Kidney (tissue), 13 donors: ENCODE measurements at regions not wholly inside any gene's neighbourhood (a gene's known extent, or its start where the extent isn't known, plus 50 kb on each side); places are given as distances from the start of the nearest gene placed in this dataset.

Source experiments
- DNase-seq, 5 donors: peaks; one replicate each; pipeline ENCODE4 v3.0.0-alpha.2; 2013 to 2020
- FAIRE-seq: peaks from 2 replicates; lab custom pipeline; 2012; peaks lifted over from hg19 to GRCh38; lab: Jason Lieb, UNC
- H3K27ac ChIP-seq, 2 donors: one replicate each; pipeline ENCODE4 v1.7.0; 2013; ENCODE audit warnings: low read depth in 2 of 2, low read length in 2 of 2, inconsistent platforms in 1 of 2
- H3K27me3 ChIP-seq: one replicate; pipeline ENCODE4 v1.7.1; 2013; ENCODE audit warnings: low read length, inconsistent platforms; ENCODE audit not compliant: control insufficient read depth, insufficient read depth
- H3K36me3 ChIP-seq, 3 donors: one replicate each; pipeline versions ENCODE4 v1.7.0 to v1.7.1; 2013; ENCODE audit warnings: low read length in 3 of 3, control low read depth in 1 of 3, inconsistent platforms in 1 of 3; ENCODE audit not compliant: insufficient read depth in 3 of 3, control insufficient read depth in 2 of 3
- H3K4me1 ChIP-seq, 3 donors: one replicate each; pipeline versions ENCODE4 v1.7.0 to v1.7.1; 2013; ENCODE audit warnings: low read length in 3 of 3, inconsistent platforms in 1 of 3, low read depth in 1 of 3; ENCODE audit not compliant: control insufficient read depth in 2 of 3, insufficient read depth in 2 of 3
- H3K4me3 ChIP-seq, 3 donors: one replicate each; pipeline versions ENCODE4 v1.7.0 to v1.8.1; 2013; ENCODE audit warnings: low read length in 3 of 3, control low read depth in 1 of 3, inconsistent platforms in 1 of 3
- H3K9ac ChIP-seq, 3 donors: one replicate each; pipeline versions ENCODE4 v1.7.0 to v1.7.1; 2013; ENCODE audit warnings: low read length in 3 of 3, control low read depth in 1 of 3, inconsistent platforms in 1 of 3
- H3K9me3 ChIP-seq, 3 donors: one replicate each; pipeline versions ENCODE4 v1.7.0 to v1.7.1; 2013; ENCODE audit warnings: low read length in 3 of 3, control low read depth in 1 of 3, inconsistent platforms in 1 of 3; ENCODE audit not compliant: control insufficient read depth in 2 of 3, insufficient read depth in 1 of 3
- CTCF ChIP-seq: IDR thresholded peaks from 3 replicates; pipeline ENCODE4 v1.5.1; 2012; ENCODE audit warnings: mild to moderate bottlenecking, moderate library complexity, borderline replicate concordance; ENCODE audit not compliant: insufficient read depth; ENCODE audit errors: extremely low read depth
- intact Hi-C: fragments of 100-400 bp; cut with DNase I; formaldehyde crosslinking; loops from one replicate; pipeline ENCODE4 v1.11.1; 2022
- donor health status: control.
- donor health status: control.
- donor health status: control.
- donor health status: control.
- donor health status: control.
- donor health status: DM: yes; HTN: yes; CAD: no.
- donor health status: Normal renal cell carcinoma (clear cell type).

GRCh38 chr15:47955021-47955420, 165.8 kb upstream of the SLC24A5 start:
- H3K9me3 ChIP-seq = no peaks in the 10 kb centered on the region
- no peak overlapping the region for H3K4me3 ChIP-seq
- intact Hi-C loops = no loop called here
- H3K9ac ChIP-seq = no peak overlapping the region
- H3K4me1 ChIP-seq = no peaks in the 10 kb centered on the region
- no peaks in the 10 kb centered on the region for H3K36me3 ChIP-seq
- FAIRE-seq (no peak), DNase-seq (no peak)
- H3K27ac ChIP-seq = no peak overlapping the region
- no peak for TF ChIP-seq CTCF
- H3K27me3 ChIP-seq = no peaks in the 10 kb centered on the region

GRCh38 chr15:47959617-47960413, 161.0 kb upstream of the SLC24A5 start:
- Histone ChIP-seq H3K27me3 (no peaks in the 10 kb centered on the region), H3K4me3 (no peak overlapping the region), H3K36me3 (no peaks in the 10 kb centered on the region), H3K4me1 (no peaks in the 10 kb centered on the region), H3K27ac (no peak overlapping the region), H3K9me3 (no peaks in the 10 kb centered on the region), H3K9ac (no peak overlapping the region)
- DNase-seq (no peak), FAIRE-seq (no peak)
- no peak for TF ChIP-seq CTCF
- intact Hi-C loops = no loop called here

GRCh38 chr15:47961401-47962090, 159.2 kb upstream of the SLC24A5 start:
- no peak overlapping the region for H3K27ac ChIP-seq
- intact Hi-C loops = no loop called here
- FAIRE-seq = no peak

More at GRCh38 chr15:47961401-47962090, 159.2 kb upstream of the SLC24A5 start:
- Histone ChIP-seq H3K27me3 (no peaks in the 10 kb centered on the region), H3K4me1 (no peaks in the 10 kb centered on the region), H3K9me3 (no peaks in the 10 kb centered on the region), H3K9ac (no peak overlapping the region), H3K36me3 (no peaks in the 10 kb centered on the region), H3K4me3 (no peak overlapping the region)
- TF ChIP-seq CTCF = no peak
- no peak for DNase-seq
